HepG2 (cell line): ENCODE measurements at regions not wholly inside any gene's neighbourhood (a gene's known extent, or its start where the extent isn't known, plus 50 kb on each side); places are given as distances from the start of the nearest gene placed in this dataset.

Source experiments
- ASH2L ChIP-seq: fragments of 300-600, 200-600 bp; sonication (generic); IDR thresholded peaks from 2 replicates; pipeline ENCODE4 v1.7.0; 2017; ENCODE audit warnings: low read depth, mild to moderate bottlenecking, moderate library complexity, mixed read lengths, low read length; ENCODE audit not compliant: insufficient read length
- DPF2 ChIP-seq: sonication (generic); formaldehyde crosslinking; IDR thresholded peaks from 2 replicates; pipeline ENCODE4 v1.4.0; 2020; ENCODE audit warnings: mild to moderate bottlenecking, low read depth, missing genetic modification reagents, borderline replicate concordance
- FOSL2 ChIP-seq: sonication (generic); formaldehyde crosslinking; IDR thresholded peaks from 2 replicates; pipeline ENCODE4 v1.4.0; 2020; ENCODE audit warnings: missing genetic modification reagents
- FOXM1 ChIP-seq: sonication (generic); formaldehyde crosslinking; IDR thresholded peaks from 2 replicates; pipeline ENCODE4 v1.5.0; 2020; ENCODE audit warnings: missing genetic modification reagents
- HCFC1 ChIP-seq: fragments of 150-350 bp; IDR thresholded peaks from 2 replicates; pipeline ENCODE4 v1.6.1; 2014; ENCODE audit warnings: low read depth, low read length
- HDAC1 ChIP-seq: sonication (generic); formaldehyde crosslinking; IDR thresholded peaks from 2 replicates; pipeline ENCODE4 v1.5.1; 2020; ENCODE audit warnings: mild to moderate bottlenecking, missing genetic modification reagents
- HOXA9 ChIP-seq: sonication (generic); formaldehyde crosslinking; IDR thresholded peaks from 2 replicates; pipeline ENCODE4 v1.8.1; 2022; ENCODE audit warnings: missing genetic modification reagents, mild to moderate bottlenecking, moderate library complexity, borderline replicate concordance
- KAT2B ChIP-seq: fragments of 150-350 bp; IDR thresholded peaks from 2 replicates; pipeline ENCODE4 v1.6.1; 2014; ENCODE audit warnings: low read depth, low read length, borderline replicate concordance
- MAFG ChIP-seq: sonication (generic); formaldehyde crosslinking; IDR thresholded peaks from 2 replicates; pipeline ENCODE4 v1.5.1; 2020; ENCODE audit warnings: mild to moderate bottlenecking, missing genetic modification reagents
- MBNL3 ChIP-seq: fragments of 250-450 bp; sonication (Bioruptor Pico); conservative IDR thresholded peaks from 2 replicates; pipeline ENCODE4 v1.8.0; 2022; ENCODE audit warnings: mild to moderate bottlenecking, inconsistent platforms
- MLX ChIP-seq: IDR thresholded peaks from 2 replicates; pipeline ENCODE4 v1.6.1; 2016
- NCOR1 ChIP-seq: fragments of 200-600 bp; sonication (generic); IDR thresholded peaks from 2 replicates; pipeline ENCODE4 v1.7.0; 2017; ENCODE audit warnings: antibody characterized with exemption, low read length, borderline replicate concordance
- NONO ChIP-seq, 2 experiments: fragments of 450-650 bp in 1 of 2; sonication (generic) in 1 of 2; formaldehyde crosslinking in 1 of 2; IDR thresholded peaks in 1 of 2; conservative IDR thresholded peaks in 1 of 2; 2 replicates each; pipeline versions ENCODE4 v1.6.1 to v1.8.0; 2017 to 2022; ENCODE audit warnings: mild to moderate bottlenecking in 1 of 2, missing genetic modification reagents in 1 of 2, moderate library complexity in 1 of 2
- REPIN1 ChIP-seq: sonication (generic); formaldehyde crosslinking; IDR thresholded peaks from 2 replicates; pipeline ENCODE4 v1.8.0; 2022; ENCODE audit warnings: missing genetic modification reagents, low read depth, mild to moderate bottlenecking, borderline replicate concordance
- RNF2 ChIP-seq: fragments of 450-650 bp; conservative IDR thresholded peaks from 2 replicates; pipeline ENCODE4 v1.6.1; 2016; ENCODE audit warnings: low read depth
- TFDP1 ChIP-seq: IDR thresholded peaks from 2 replicates; pipeline ENCODE4 v1.6.1; 2016; ENCODE audit warnings: missing compliant biosample characterization, missing genetic modification reagents, borderline replicate concordance
- ZNF235 ChIP-seq: sonication (generic); formaldehyde crosslinking; IDR thresholded peaks from 2 replicates; pipeline ENCODE4 v1.8.1; 2023; ENCODE audit warnings: mild to moderate bottlenecking, missing genetic modification reagents, borderline replicate concordance
- ZNF350 ChIP-seq: sonication (generic); formaldehyde crosslinking; IDR thresholded peaks from 2 replicates; pipeline ENCODE4 v1.4.0; 2020; ENCODE audit warnings: mild to moderate bottlenecking, low read depth, missing genetic modification reagents, borderline replicate concordance
- ZNF547 ChIP-seq: sonication (generic); formaldehyde crosslinking; IDR thresholded peaks from 2 replicates; pipeline ENCODE4 v1.5.1; 2020; ENCODE audit warnings: mild to moderate bottlenecking, missing genetic modification reagents
- ZNF674 ChIP-seq: sonication (generic); formaldehyde crosslinking; IDR thresholded peaks from 2 replicates; pipeline ENCODE4 v1.5.0; 2020; ENCODE audit warnings: low read depth, mild to moderate bottlenecking, missing genetic modification reagents
- ZNF772 ChIP-seq: sonication (generic); formaldehyde crosslinking; IDR thresholded peaks from 2 replicates; pipeline ENCODE4 v1.5.0; 2020; ENCODE audit warnings: mild to moderate bottlenecking, missing genetic modification reagents
- ZNF777 ChIP-seq: sonication (generic); formaldehyde crosslinking; IDR thresholded peaks from 2 replicates; pipeline ENCODE4 v1.4.0; 2020; ENCODE audit warnings: missing genetic modification reagents
- ZNF782 ChIP-seq: sonication (generic); formaldehyde crosslinking; IDR thresholded peaks from 2 replicates; pipeline ENCODE4 v1.4.0; 2020; ENCODE audit warnings: missing genetic modification reagents, mild to moderate bottlenecking, borderline replicate concordance
- TF ChIP-seq, protein P1 (sequence below): sonication (generic); formaldehyde crosslinking; IDR thresholded peaks from 2 replicates; pipeline ENCODE4 v1.4.0; 2020; ENCODE audit warnings: missing genetic modification reagents
- TF ChIP-seq, protein P2 (sequence below): sonication (generic); formaldehyde crosslinking; IDR thresholded peaks from 2 replicates; pipeline ENCODE4 v1.5.0; 2020; ENCODE audit warnings: mild to moderate bottlenecking, missing genetic modification reagents, borderline replicate concordance
- TF ChIP-seq, protein P3 (sequence below): IDR thresholded peaks from 2 replicates; pipeline ENCODE4 v1.6.1; 2016; ENCODE audit warnings: missing genetic modification reagents, missing compliant biosample characterization

DNA sequence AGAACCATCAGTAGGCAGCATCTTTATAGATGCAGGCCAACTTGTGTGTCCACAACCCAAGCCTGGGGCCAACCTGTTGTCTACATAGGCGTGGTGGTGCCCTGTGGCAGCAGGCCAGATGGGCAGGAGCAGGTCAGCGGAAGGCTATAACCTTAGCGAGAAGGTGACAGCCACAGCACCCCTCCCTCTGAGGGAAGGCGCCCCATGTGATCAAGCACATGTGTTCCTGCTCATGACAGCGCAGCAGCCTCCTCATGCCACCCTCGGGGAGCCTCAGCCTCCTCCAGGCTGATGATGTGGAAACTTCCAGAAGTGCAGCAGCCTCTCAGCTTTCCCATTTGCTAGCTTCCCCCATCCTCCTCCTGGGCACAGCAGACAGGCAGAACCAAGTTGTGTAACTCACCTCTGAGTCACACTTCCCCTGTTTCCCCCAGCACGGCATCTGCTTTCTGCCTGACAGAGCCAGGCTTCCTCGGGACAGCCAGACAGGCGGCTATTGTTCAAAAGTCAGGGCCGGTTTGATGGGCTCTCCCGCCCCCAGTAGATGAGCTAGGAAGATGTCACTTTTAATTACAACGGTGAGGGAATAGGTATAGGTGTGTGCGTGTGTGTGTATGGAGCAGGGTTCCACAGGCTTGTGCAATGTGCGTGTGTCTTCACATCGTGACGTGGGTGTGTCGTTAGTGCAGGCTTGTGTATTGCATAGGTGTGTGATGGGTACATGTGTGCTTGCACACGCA is 312.0 kb upstream of the ZMIZ1 start (continued):
- TF ChIP-seq TFDP1 (no peak), FOXM1 (CRISPR knock-in tag) (no peak), DPF2 (CRISPR knock-in tag) (no peak; the same call in 1 of the 2 replicates), ZNF772 (CRISPR knock-in tag) (no peak), MLX (peak; percentile 49; the same call in 1 of the 2 replicates), KAT2B (no peak), ZNF235 (CRISPR knock-in tag) (no peak), NONO (IDR thresholded peaks at IDR 0.05) (no peak), NONO (CRISPR knock-in tag; conservative IDR thresholded peaks at IDR 0.05) (no peak), ZNF674 (CRISPR knock-in tag) (no peak), ZNF777 (no peak), NCOR1 (no peak), ZNF547 (CRISPR knock-in tag) (no peak), FOSL2 (peak; percentile 98), HCFC1 (no peak), ASH2L (no peak), RNF2 (no peak), ZNF350 (no peak), MAFG (no peak), ZNF782 (CRISPR knock-in tag) (no peak), MBNL3 (CRISPR knock-in tag) (no peak), HOXA9 (CRISPR knock-in tag) (no peak), HDAC1 (CRISPR knock-in tag) (peak; percentile 23; the same call in 1 of the 2 replicates), REPIN1 (no peak)
- TF ChIP-seq, protein P1, sequence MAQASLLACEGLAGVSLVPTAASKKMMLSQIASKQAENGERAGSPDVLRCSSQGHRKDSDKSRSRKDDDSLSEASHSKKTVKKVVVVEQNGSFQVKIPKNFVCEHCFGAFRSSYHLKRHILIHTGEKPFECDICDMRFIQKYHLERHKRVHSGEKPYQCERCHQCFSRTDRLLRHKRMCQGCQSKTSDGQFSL = no peak
- TF ChIP-seq, protein P2, sequence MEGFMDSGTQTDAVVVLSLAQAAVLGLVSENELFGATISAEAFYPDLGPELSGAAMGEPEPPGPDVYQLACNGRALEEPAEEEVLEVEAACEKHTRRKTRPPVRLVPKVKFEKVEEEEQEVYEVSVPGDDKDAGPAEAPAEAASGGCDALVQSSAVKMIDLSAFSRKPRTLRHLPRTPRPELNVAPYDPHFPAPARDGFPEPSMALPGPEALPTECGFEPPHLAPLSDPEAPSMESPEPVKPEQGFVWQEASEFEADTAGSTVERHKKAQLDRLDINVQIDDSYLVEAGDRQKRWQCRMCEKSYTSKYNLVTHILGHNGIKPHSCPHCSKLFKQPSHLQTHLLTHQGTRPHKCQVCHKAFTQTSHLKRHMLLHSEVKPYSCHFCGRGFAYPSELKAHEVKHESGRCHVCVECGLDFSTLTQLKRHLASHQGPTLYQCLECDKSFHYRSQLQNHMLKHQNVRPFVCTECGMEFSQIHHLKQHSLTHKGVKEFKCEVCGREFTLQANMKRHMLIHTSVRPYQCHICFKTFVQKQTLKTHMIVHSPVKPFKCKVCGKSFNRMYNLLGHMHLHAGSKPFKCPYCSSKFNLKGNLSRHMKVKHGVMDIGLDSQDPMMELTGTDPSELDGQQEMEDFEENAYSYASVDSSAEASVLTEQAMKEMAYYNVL (CRISPR knock-in tag) = no peak
- TF ChIP-seq, protein P3, sequence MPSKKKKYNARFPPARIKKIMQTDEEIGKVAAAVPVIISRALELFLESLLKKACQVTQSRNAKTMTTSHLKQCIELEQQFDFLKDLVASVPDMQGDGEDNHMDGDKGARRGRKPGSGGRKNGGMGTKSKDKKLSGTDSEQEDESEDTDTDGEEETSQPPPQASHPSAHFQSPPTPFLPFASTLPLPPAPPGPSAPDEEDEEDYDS (CRISPR knock-in tag) = no peak
